PC-9 (cell line): ENCODE measurements at regions not wholly inside any gene's neighbourhood (a gene's known extent, or its start where the extent isn't known, plus 50 kb on each side); places are given as distances from the start of the nearest gene placed in this dataset.
"Not testable (repeated sequence)": the region's sequence is repeated elsewhere in the genome, so short reads cannot be mapped to it uniquely, and the experiment has no call there.

Experiments used
- BruUV-seq: library from RNA; stranded (reverse); fragments of 400-500 nt; replicated peaks from 2 replicates; lab custom pipeline; 2021; lab: Mats Ljungman, UMichigan
- CTCF ChIA-PET: fragments of 300-600 bp; sonication (Branson Sonifier 250); formaldehyde crosslinking; loops from one replicate; lab custom pipeline; 2022; ENCODE audit warnings: antibody characterized with exemption; lab: Charles Lee
- POLR2A ChIA-PET: fragments of 300-600 bp; sonication (Branson Sonifier 250); formaldehyde crosslinking; loops from one replicate; lab custom pipeline; 2022; ENCODE audit warnings: antibody characterized with exemption; ENCODE audit not compliant: unreplicated experiment; lab: Charles Lee
- DNase-seq, 2 experiments: peaks; one replicate each; pipeline versions ENCODE4 v3.0.0 to v3.0.0-alpha.2; 2015 to 2022; ENCODE audit warnings: mixed read lengths in 1 of 2
- H2AFZ ChIP-seq: fragments of 200-600 bp; sonication (generic); 2 replicates; pipeline ENCODE4 v1.8.1; 2017; ENCODE audit warnings: antibody characterized with exemption
- H3F3A ChIP-seq: fragments of 200-600 bp; sonication (generic); 2 replicates; pipeline ENCODE4 v1.8.1; 2017; ENCODE audit warnings: antibody characterized with exemption, mild to moderate bottlenecking, low read depth; ENCODE audit not compliant: insufficient read depth
- H3K27ac ChIP-seq: fragments of 200-600 bp; sonication (generic); 2 replicates; pipeline ENCODE4 v1.6.1; 2016; ENCODE audit warnings: mixed run types
- H3K27me3 ChIP-seq: fragments of 200-600 bp; sonication (generic); 2 replicates; pipeline ENCODE4 v1.6.1; 2016; ENCODE audit warnings: low read depth, mixed run types; ENCODE audit not compliant: insufficient read depth
- H3K36me3 ChIP-seq: fragments of 200-600 bp; sonication (generic); 2 replicates; pipeline ENCODE4 v1.6.1; 2016; ENCODE audit warnings: low read depth, mixed run types
- H3K4me1 ChIP-seq: fragments of 200-600 bp; sonication (generic); replicated peaks from 2 replicates; pipeline ENCODE4 v1.6.1; 2016; ENCODE audit warnings: mixed run types; ENCODE audit not compliant: insufficient read depth
- H3K4me2 ChIP-seq: fragments of 200-600 bp; sonication (generic); 2 replicates; pipeline ENCODE4 v1.6.1; 2017; ENCODE audit warnings: mixed run types
- H3K4me3 ChIP-seq: fragments of 200-600 bp; sonication (generic); 2 replicates; pipeline ENCODE4 v1.6.1; 2016; ENCODE audit warnings: mixed run types
- H3K79me2 ChIP-seq: fragments of 200-600 bp; sonication (generic); 2 replicates; pipeline ENCODE4 v1.6.1; 2017; ENCODE audit warnings: low read depth, mixed run types
- H3K9me2 ChIP-seq: fragments of 200-600 bp; sonication (generic); 2 replicates; pipeline ENCODE4 v1.8.1; 2017; ENCODE audit warnings: mild to moderate bottlenecking; ENCODE audit not compliant: insufficient read depth
- H3K9me3 ChIP-seq: fragments of 200-600 bp; sonication (generic); 2 replicates; pipeline ENCODE4 v1.8.1; 2016; ENCODE audit warnings: low read depth; ENCODE audit not compliant: insufficient read depth
- H4K20me1 ChIP-seq: fragments of 200-600 bp; sonication (generic); 2 replicates; pipeline ENCODE4 v1.8.1; 2017; ENCODE audit not compliant: insufficient read depth
- intact Hi-C: fragments of 100-400 bp; cut with micrococcal nuclease; formaldehyde crosslinking; loops from one replicate; pipeline ENCODE4 v1.10.0; 2022; ENCODE audit not compliant: unreplicated experiment

- H3K4me3 ChIP-seq, H3K79me2 ChIP-seq, CTCF ChIA-PET, H3K4me1 ChIP-seq, H3K36me3 ChIP-seq, H3K27me3 ChIP-seq, DNase-seq, H2AFZ ChIP-seq, H3K27ac ChIP-seq, H3K9me2 ChIP-seq, H3F3A ChIP-seq, intact Hi-C loops, POLR2A ChIA-PET, H4K20me1 ChIP-seq, BruUV-seq, H3K4me2 ChIP-seq, H3K9me3 ChIP-seq: not testable (repeated sequence)
Observed at GRCh38 chr1:243049716-243050115, 205.4 kb downstream of the CEP170 start.

DNA sequence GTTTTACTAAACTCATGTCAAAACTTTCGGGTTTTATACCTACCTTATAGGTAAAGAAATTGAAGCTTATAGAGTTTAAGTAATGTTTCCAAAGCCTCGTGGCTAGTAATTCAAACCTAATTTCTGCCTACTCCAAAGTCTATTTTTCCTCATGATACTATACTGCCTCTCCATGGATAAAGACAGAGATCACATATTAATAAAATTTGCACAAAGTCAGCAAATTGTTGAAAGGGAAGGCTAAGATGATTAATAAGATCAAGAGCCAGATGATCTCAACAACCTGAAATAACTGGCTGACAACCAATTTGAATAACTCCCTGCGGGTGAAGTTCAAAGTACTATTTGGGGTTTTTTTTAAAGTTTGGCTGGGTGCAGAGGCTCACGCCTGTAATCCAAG is 233.7 kb downstream of the CEP170 start:
- H3K9me3 ChIP-seq, H2AFZ ChIP-seq, H3K27ac ChIP-seq, H3K9me2 ChIP-seq, H3K4me3 ChIP-seq, CTCF ChIA-PET, intact Hi-C loops, H3K4me1 ChIP-seq, H3K27me3 ChIP-seq, BruUV-seq, H3F3A ChIP-seq, H4K20me1 ChIP-seq, H3K36me3 ChIP-seq, H3K4me2 ChIP-seq, DNase-seq, POLR2A ChIA-PET, H3K79me2 ChIP-seq: not testable (repeated sequence)

DNA sequence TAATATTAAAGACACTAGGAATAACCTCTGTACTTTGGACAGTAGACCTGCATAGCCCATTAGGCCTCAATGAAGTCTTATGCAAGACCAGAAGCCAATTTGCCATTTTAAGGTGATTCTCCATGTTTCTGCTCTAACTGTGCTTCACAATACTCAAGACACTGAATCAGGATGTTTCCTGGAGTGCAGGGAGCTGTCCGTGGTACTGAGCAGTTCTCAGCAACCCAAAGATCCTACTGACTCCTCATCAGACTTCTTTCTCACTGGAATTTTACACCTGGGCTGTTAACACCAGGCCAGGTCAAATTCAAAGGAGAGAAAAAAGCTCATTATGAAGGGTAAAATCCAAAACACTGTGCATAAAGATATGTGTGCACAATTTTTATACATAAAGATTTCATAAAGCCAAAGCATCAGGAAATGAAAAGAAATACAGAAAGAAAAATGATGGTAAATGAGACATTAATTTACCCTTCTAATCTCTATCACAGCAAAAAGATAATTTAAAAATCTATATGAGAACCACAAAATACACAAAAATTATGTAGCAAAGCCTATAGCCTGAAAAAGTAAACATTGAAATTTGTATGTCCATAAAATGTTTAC is 235.9 kb downstream of the CEP170 start:
- H3K9me2 ChIP-seq, intact Hi-C loops, H3K27me3 ChIP-seq, H3K9me3 ChIP-seq, H3K4me3 ChIP-seq, H3K4me2 ChIP-seq, H3K4me1 ChIP-seq, H4K20me1 ChIP-seq, H2AFZ ChIP-seq, H3F3A ChIP-seq, BruUV-seq, CTCF ChIA-PET, H3K27ac ChIP-seq, H3K36me3 ChIP-seq, H3K79me2 ChIP-seq, POLR2A ChIA-PET: not testable (repeated sequence)
- peak in 1 of 2 experiments; percentile 58 for DNase-seq

DNA sequence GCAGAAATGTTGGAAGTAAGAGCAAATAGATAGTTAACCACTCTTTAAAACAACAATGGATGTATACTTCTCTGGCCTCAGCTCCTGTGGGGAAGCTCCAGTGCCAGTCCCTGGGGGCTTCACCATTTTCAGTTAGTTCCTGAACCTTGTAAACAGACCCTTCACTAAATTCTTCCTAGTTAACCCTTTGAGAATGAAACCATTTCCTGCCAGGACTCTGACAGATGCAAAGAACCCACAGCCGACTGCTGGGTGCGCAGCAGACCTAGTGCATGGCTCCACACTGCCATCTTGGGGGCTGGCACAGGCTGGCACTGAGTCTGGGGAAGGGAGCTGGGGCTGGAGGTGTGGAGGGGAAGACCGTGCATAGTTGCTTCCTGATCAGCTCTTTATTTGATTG is 244.4 kb downstream of the CEP170 start:
- H3K4me1 ChIP-seq, H3K4me3 ChIP-seq, POLR2A ChIA-PET, H3K79me2 ChIP-seq, H3K27me3 ChIP-seq, CTCF ChIA-PET, H3K27ac ChIP-seq, H2AFZ ChIP-seq, H3K36me3 ChIP-seq, BruUV-seq, DNase-seq, H3F3A ChIP-seq, H3K9me2 ChIP-seq, H3K9me3 ChIP-seq, H3K4me2 ChIP-seq, H4K20me1 ChIP-seq, intact Hi-C loops: not testable (repeated sequence)

GRCh38 chr1:243001003-243001402 is 254.1 kb downstream of the CEP170 start:
- H3K9me3 ChIP-seq, H4K20me1 ChIP-seq, CTCF ChIA-PET, intact Hi-C loops, H3K9me2 ChIP-seq, H3K79me2 ChIP-seq, H3K4me2 ChIP-seq, H2AFZ ChIP-seq, DNase-seq, H3K27ac ChIP-seq, POLR2A ChIA-PET, H3K4me1 ChIP-seq, H3F3A ChIP-seq, H3K27me3 ChIP-seq, H3K4me3 ChIP-seq, H3K36me3 ChIP-seq, BruUV-seq: not testable (repeated sequence)

DNA sequence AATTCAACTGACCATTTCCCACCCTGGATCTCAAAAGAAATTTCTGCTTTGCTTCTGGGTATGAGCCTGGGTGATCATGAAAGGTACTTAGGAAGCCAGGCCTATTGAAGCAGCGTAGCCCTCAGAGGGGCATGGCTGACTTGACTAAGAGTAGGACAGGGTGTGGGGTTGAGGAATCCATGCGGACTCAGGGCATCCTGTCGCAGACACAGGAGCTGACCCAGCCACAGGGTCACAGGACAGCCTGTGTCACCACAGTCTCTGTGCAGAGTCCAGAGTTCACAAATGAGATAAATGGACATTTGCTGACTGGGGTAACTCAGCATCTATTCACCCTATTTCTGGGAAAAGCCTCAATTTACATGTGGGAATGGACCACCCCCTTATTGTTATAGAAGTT is 262.3 kb downstream of the CEP170 start:
- CTCF ChIA-PET, intact Hi-C loops, H3K27ac ChIP-seq, BruUV-seq, H4K20me1 ChIP-seq, H2AFZ ChIP-seq, H3F3A ChIP-seq, H3K79me2 ChIP-seq, H3K9me3 ChIP-seq, H3K4me3 ChIP-seq, H3K9me2 ChIP-seq, POLR2A ChIA-PET, DNase-seq, H3K4me2 ChIP-seq, H3K4me1 ChIP-seq, H3K36me3 ChIP-seq, H3K27me3 ChIP-seq: not testable (repeated sequence)

- H3K4me3 ChIP-seq, H4K20me1 ChIP-seq, H2AFZ ChIP-seq, H3K9me2 ChIP-seq, intact Hi-C loops, H3K27ac ChIP-seq, DNase-seq, POLR2A ChIA-PET, H3K79me2 ChIP-seq, BruUV-seq, H3K27me3 ChIP-seq, H3K9me3 ChIP-seq, H3K4me2 ChIP-seq, H3F3A ChIP-seq, H3K36me3 ChIP-seq, CTCF ChIA-PET, H3K4me1 ChIP-seq: not testable (repeated sequence)
Observed at GRCh38 chr1:242985096-242985495, 270.0 kb downstream of the CEP170 start.
